ENCODE measurements at regions not wholly inside any gene's neighbourhood (a gene's known extent, or its start where the extent isn't known, plus 50 kb on each side); places are given as distances from the start of the nearest gene placed in this dataset.
"Not testable (repeated sequence)": the region's sequence is repeated elsewhere in the genome, so short reads cannot be mapped to it uniquely, and the experiment has no call there.

DNA sequence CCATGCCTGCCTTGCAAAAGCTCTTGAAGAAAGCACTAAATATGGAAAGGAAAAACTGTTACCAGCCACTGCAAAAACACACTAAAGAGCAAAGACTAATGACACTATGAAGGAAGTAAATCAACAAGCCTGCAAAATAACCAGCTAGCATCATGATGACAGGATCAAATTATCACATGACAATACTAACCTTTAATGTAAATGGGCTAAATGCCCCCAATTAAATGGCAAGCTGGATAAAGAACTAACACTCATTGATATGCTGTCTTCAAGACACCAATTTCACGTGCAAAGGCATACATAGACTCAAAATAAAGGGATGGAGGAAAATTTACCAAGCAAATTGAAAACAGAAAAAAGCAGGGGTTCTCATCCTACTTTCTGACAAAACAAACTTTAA is 231.8 kb upstream of the RGMB start:
- intact Hi-C loops (cut with DNase I, micrococcal nuclease) = no loop called here
- DNase-seq (no peak), ATAC-seq (ENCODE audit: poor library complexity) (no peak)
- TF ChIP-seq CTCF (IDR thresholded peaks at IDR 0.05) = no peak
- ChIA-PET CTCF (no interaction called here), POLR2A (no interaction called here)
- Histone ChIP-seq H3K4me1 (ENCODE audit: insufficient read depth, low read length) (no peaks in the 10 kb centered on the region), H3K4me3 (ENCODE audit: low read length) (no peak overlapping the region), H3K27ac (ENCODE audit: low read depth in 1 of 2, low read length in 2 of 2) (no peak overlapping the region), H3K36me3 (ENCODE audit: insufficient read depth, low read length) (no peaks in the 10 kb centered on the region), H3K9me3 (ENCODE audit: control insufficient read depth in 1 of 2, insufficient read depth in 1 of 2, low read length in 2 of 2) (peaks cover 3 to 4% of the 10 kb centered on the region in 2 experiments), H3K27me3 (ENCODE audit: control insufficient read depth in 1 of 2, insufficient read depth in 2 of 2, low read length in 2 of 2) (no peaks in the 10 kb centered on the region)
- no peaks in the 10 kb centered on the region for H3K27me3 Mint-ChIP-seq
- no peak overlapping the region for H3K27ac Mint-ChIP-seq
- H3K9me3 Mint-ChIP-seq = peaks cover 20% of the 10 kb centered on the region
- H3K4me3 Mint-ChIP-seq = no peak overlapping the region
- H3K4me1 Mint-ChIP-seq (ENCODE audit: low read depth) = no peaks in the 10 kb centered on the region
- no peaks in the 10 kb centered on the region for H3K36me3 Mint-ChIP-seq (ENCODE audit: low read depth)

GRCh38 chr5:98543490-98543889 is 230.0 kb upstream of the RGMB start:
- Mint-ChIP-seq H3K9me3 (peaks cover 20% of the 10 kb centered on the region), H3K27me3 (no peaks in the 10 kb centered on the region), H3K36me3 (ENCODE audit: low read depth) (no peaks in the 10 kb centered on the region), H3K27ac (no peak overlapping the region), H3K4me1 (ENCODE audit: low read depth) (no peaks in the 10 kb centered on the region), H3K4me3 (no peak overlapping the region)
- ATAC-seq (ENCODE audit: poor library complexity) (no peak), DNase-seq (no peak)
- intact Hi-C loops (cut with DNase I, micrococcal nuclease) = no loop called here
- Histone ChIP-seq H3K9me3 (ENCODE audit: control insufficient read depth in 1 of 2, insufficient read depth in 1 of 2, low read length in 2 of 2) (peaks cover 3 to 4% of the 10 kb centered on the region in 2 experiments), H3K4me3 (ENCODE audit: low read length) (no peak overlapping the region), H3K4me1 (ENCODE audit: insufficient read depth, low read length) (no peaks in the 10 kb centered on the region), H3K36me3 (ENCODE audit: insufficient read depth, low read length) (no peaks in the 10 kb centered on the region), H3K27ac (ENCODE audit: low read depth in 1 of 2, low read length in 2 of 2) (no peak overlapping the region), H3K27me3 (ENCODE audit: control insufficient read depth in 1 of 2, insufficient read depth in 2 of 2, low read length in 2 of 2) (no peaks in the 10 kb centered on the region)
- no peak for TF ChIP-seq CTCF (IDR thresholded peaks at IDR 0.05)
- CTCF ChIA-PET = no interaction called here
- POLR2A ChIA-PET = no interaction called here

DNA sequence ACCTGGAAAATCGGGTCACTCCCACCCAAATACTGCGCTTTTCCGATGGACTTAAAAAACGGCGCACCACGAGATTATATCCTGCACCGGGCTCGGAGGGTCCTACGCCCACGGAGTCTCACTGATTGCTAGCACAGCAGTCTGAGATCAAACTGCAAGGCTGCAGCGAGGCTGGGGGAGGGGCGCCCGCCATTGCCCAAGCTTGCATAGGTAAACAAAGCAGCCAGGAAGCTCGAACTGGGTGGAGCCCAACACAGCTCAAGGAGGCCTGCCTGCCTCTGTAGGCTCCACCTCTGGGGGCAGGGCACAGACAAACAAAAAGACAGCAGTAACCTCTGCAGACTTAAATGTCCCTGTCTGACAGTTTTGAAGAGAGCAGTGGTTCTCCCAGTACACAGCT is 226.5 kb upstream of the RGMB start:
- H3K4me1 ChIP-seq (ENCODE audit: insufficient read depth, low read length); H3K4me3 Mint-ChIP-seq; H3K27ac Mint-ChIP-seq; CTCF ChIA-PET; H3K36me3 Mint-ChIP-seq (ENCODE audit: low read depth); intact Hi-C loops (cut with DNase I, micrococcal nuclease); H3K4me3 ChIP-seq (ENCODE audit: low read length); H3K36me3 ChIP-seq (ENCODE audit: insufficient read depth, low read length); H3K27me3 Mint-ChIP-seq; POLR2A ChIA-PET; H3K9me3 Mint-ChIP-seq; H3K27ac ChIP-seq (ENCODE audit: low read depth in 1 of 2, low read length in 2 of 2); H3K27me3 ChIP-seq (ENCODE audit: control insufficient read depth in 1 of 2, insufficient read depth in 2 of 2, low read length in 2 of 2); H3K9me3 ChIP-seq (ENCODE audit: control insufficient read depth in 1 of 2, insufficient read depth in 1 of 2, low read length in 2 of 2); ATAC-seq (ENCODE audit: poor library complexity); DNase-seq; H3K4me1 Mint-ChIP-seq (ENCODE audit: low read depth): not testable (repeated sequence)

DNA sequence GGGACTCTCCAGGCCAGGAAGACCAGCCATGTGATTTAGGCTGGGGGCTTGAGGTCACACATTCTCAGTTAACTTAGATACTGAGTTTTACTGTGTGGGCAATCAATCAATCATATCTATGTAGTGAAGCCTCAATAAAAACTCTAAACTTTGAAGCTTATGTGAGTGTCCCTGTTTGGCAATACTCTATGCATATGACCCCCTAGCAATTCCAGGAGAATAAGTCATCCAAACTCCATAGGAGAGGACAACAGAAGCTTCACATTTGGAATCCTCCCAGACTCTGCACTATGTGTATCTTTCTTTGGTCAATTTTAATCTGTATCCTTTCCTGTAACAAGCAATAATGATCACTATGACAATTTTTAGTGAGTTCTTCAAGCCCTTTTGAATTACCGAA is 216.8 kb upstream of the RGMB start:
- Mint-ChIP-seq H3K27me3 (no peaks in the 10 kb centered on the region), H3K9me3 (peaks cover 5% of the 10 kb centered on the region), H3K4me3 (no peak overlapping the region), H3K27ac (no peak overlapping the region), H3K4me1 (ENCODE audit: low read depth) (no peaks in the 10 kb centered on the region), H3K36me3 (ENCODE audit: low read depth) (no peaks in the 10 kb centered on the region)
- Histone ChIP-seq H3K9me3 (ENCODE audit: control insufficient read depth in 1 of 2, insufficient read depth in 1 of 2, low read length in 2 of 2) (no peaks in the 10 kb centered on the region), H3K4me3 (ENCODE audit: low read length) (no peak overlapping the region), H3K27me3 (ENCODE audit: control insufficient read depth in 1 of 2, insufficient read depth in 2 of 2, low read length in 2 of 2) (no peaks in the 10 kb centered on the region), H3K36me3 (ENCODE audit: insufficient read depth, low read length) (no peaks in the 10 kb centered on the region), H3K4me1 (ENCODE audit: insufficient read depth, low read length) (no peaks in the 10 kb centered on the region), H3K27ac (ENCODE audit: low read depth in 1 of 2, low read length in 2 of 2) (no peak overlapping the region)
- intact Hi-C loops (cut with DNase I, micrococcal nuclease) = no loop called here
- no peak for TF ChIP-seq CTCF (IDR thresholded peaks at IDR 0.05)
- POLR2A ChIA-PET = no interaction called here
- CTCF ChIA-PET = no interaction called here
- DNase-seq (no peak), ATAC-seq (ENCODE audit: poor library complexity) (no peak)
